Osteoblast (primary cell): ENCODE measurements at regions not wholly inside any gene's neighbourhood (a gene's known extent, or its start where the extent isn't known, plus 50 kb on each side); places are given as distances from the start of the nearest gene placed in this dataset.
A peak's percentile ranks its signal among the peaks of the same experiment; 100 is the strongest.

Experiments used
- DNase-seq: peaks from one replicate; pipeline ENCODE4 v3.0.0; 2011; ENCODE audit warnings: low spot score, mixed read lengths; ENCODE audit not compliant: insufficient read length; ENCODE audit errors: missing footprints
- H2AFZ ChIP-seq: 2 replicates; pipeline ENCODE4 v1.6.0; 2011; ENCODE audit warnings: mild to moderate bottlenecking, low read length
- H3K27ac ChIP-seq: 2 replicates; pipeline ENCODE4 v1.5.1; 2011; ENCODE audit warnings: mild to moderate bottlenecking, low read depth, low read length, moderate library complexity
- H3K27me3 ChIP-seq: 2 replicates; pipeline ENCODE4 v1.6.0; 2012; ENCODE audit warnings: mild to moderate bottlenecking, control low read depth, inconsistent platforms, low read length, moderate library complexity; ENCODE audit not compliant: insufficient read depth
- H3K36me3 ChIP-seq: 2 replicates; pipeline ENCODE4 v1.5.1; 2011; ENCODE audit warnings: mild to moderate bottlenecking, low read length, control low read depth, moderate library complexity; ENCODE audit not compliant: insufficient read depth
- H3K4me1 ChIP-seq: 2 replicates; pipeline ENCODE4 v1.5.1; 2011; ENCODE audit warnings: mild to moderate bottlenecking, low read length, control low read depth, moderate library complexity; ENCODE audit not compliant: insufficient read depth
- H3K4me2 ChIP-seq: 2 replicates; pipeline ENCODE4 v1.6.0; 2011; ENCODE audit warnings: mild to moderate bottlenecking, low read length; ENCODE audit not compliant: insufficient read depth
- H3K4me3 ChIP-seq: fragments of 200-600 bp; sonication (generic); 3 replicates; pipeline ENCODE4 v1.5.1; 2012; ENCODE audit warnings: mild to moderate bottlenecking, low read length, inconsistent platforms; ENCODE audit not compliant: insufficient read depth
- H3K79me2 ChIP-seq: 2 replicates; pipeline ENCODE4 v1.6.0; 2012; ENCODE audit warnings: mild to moderate bottlenecking, low read length, control low read depth, inconsistent platforms; ENCODE audit not compliant: insufficient read depth
- H3K9me3 ChIP-seq: 2 replicates; pipeline ENCODE4 v1.5.1; 2011; ENCODE audit warnings: low read depth, low read length, control low read depth
- H4K20me1 ChIP-seq: 2 replicates; pipeline ENCODE4 v1.6.0; 2012; ENCODE audit warnings: mild to moderate bottlenecking, low read length, control low read depth; ENCODE audit not compliant: insufficient read depth
- TF ChIP-seq, protein P1 (sequence below): IDR thresholded peaks from 2 replicates; pipeline ENCODE4 v1.5.1; 2011; ENCODE audit warnings: mild to moderate bottlenecking, low read depth, low read length, moderate library complexity; ENCODE audit errors: extremely low read depth

DNA sequence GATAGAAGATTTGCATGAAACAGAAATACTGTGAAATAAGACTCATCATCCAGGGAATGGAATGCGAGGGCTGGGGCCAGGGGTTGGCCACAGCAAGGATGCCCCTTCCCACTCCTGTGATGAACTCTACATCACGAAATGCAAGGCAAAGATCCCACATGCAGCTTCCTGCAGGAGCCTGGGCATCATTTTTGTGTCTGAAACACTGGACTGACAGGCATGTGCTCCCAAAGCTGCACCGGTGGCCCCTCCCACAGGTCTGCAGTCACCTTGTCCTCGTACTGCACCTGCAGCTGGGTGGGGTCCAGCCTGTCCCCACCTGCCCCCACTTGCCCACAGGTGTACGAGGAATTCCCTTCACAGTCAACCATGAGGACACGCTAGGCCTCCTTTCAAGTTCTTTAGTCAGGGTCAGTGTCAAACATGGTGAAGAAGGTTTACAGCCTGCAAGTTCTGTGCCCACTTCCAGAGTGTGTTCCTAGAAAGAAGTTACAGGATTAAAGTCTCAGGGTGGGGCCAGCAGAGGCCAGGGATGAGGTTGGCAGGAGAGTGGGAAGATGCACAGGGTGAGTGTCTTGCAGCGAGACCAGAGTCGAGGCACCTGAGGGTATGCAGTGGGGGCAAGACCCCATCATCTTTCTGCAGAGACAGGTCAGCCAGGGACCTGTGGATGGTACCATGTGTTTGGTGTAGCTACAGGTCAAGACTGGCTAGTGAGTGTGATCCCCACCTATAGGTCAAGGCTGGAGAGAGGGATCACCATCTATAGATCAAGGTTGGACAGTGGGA lies 155.0 kb upstream of the IRX2 start:
- no peaks in the 10 kb centered on the region for H3K4me1 ChIP-seq
- no peaks in the 10 kb centered on the region for H3K36me3 ChIP-seq
- H3K27me3 ChIP-seq = no peaks in the 10 kb centered on the region
- peak; percentile 49 for DNase-seq
- H3K79me2 ChIP-seq = no peaks in the 10 kb centered on the region
- no peaks in the 10 kb centered on the region for H4K20me1 ChIP-seq
- no peaks in the 10 kb centered on the region for H3K9me3 ChIP-seq
- TF ChIP-seq, protein P1, sequence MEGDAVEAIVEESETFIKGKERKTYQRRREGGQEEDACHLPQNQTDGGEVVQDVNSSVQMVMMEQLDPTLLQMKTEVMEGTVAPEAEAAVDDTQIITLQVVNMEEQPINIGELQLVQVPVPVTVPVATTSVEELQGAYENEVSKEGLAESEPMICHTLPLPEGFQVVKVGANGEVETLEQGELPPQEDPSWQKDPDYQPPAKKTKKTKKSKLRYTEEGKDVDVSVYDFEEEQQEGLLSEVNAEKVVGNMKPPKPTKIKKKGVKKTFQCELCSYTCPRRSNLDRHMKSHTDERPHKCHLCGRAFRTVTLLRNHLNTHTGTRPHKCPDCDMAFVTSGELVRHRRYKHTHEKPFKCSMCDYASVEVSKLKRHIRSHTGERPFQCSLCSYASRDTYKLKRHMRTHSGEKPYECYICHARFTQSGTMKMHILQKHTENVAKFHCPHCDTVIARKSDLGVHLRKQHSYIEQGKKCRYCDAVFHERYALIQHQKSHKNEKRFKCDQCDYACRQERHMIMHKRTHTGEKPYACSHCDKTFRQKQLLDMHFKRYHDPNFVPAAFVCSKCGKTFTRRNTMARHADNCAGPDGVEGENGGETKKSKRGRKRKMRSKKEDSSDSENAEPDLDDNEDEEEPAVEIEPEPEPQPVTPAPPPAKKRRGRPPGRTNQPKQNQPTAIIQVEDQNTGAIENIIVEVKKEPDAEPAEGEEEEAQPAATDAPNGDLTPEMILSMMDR = no peak
- no peak overlapping the region for H3K4me3 ChIP-seq
- no peak overlapping the region for H2AFZ ChIP-seq
- no peak overlapping the region for H3K27ac ChIP-seq
- H3K4me2 ChIP-seq = no peak overlapping the region

DNA sequence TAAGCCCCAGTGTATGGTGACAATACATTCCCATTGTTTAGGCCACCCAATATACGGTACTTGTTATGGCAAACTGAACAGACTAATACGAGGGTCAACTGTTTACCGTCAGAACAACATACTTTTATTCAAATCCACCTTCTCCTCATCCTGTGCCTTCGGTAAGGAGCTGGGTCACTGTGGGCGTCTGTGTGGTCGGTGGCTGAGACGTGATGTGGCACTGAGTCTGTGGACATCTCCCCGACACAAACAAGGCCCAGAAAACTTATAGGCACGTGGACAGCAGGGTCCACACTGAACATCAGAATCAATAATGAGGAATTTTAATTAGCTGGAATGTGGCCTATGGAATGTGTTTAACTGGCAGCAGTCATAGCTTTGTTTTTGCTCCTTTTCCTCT lies 154.3 kb upstream of the IRX2 start:
- Histone ChIP-seq H4K20me1 (no peaks in the 10 kb centered on the region), H3K4me3 (no peak overlapping the region), H3K9me3 (no peaks in the 10 kb centered on the region), H3K27me3 (no peaks in the 10 kb centered on the region), H3K79me2 (no peaks in the 10 kb centered on the region), H3K4me2 (no peak overlapping the region), H3K4me1 (no peaks in the 10 kb centered on the region), H3K36me3 (no peaks in the 10 kb centered on the region), H2AFZ (no peak overlapping the region), H3K27ac (no peak overlapping the region)
- DNase-seq = peak; percentile 58
- TF ChIP-seq, protein P1 = no peak

DNA sequence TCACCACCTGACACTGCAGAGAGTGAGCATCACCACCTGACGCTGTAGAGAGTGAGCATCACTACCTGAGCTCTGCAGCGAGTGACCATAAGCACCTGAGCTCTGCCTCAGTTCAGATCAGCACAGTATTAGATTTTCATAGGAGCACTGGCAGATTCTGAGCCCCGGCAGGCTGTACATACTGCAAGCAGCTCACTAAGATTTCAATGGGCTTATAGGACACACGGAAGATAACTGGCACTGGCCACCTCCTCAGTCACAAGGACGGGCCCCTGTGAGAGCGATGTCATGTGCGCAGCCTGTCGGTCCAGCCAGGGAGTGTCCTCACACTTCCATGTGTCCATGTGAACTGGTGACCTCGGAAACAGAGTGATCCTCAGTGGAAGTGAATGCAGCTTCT lies 153.5 kb upstream of the IRX2 start:
- Histone ChIP-seq H2AFZ (no peak overlapping the region), H3K79me2 (no peaks in the 10 kb centered on the region), H3K36me3 (no peaks in the 10 kb centered on the region), H4K20me1 (no peaks in the 10 kb centered on the region), H3K4me3 (no peak overlapping the region), H3K27ac (no peak overlapping the region), H3K4me1 (no peaks in the 10 kb centered on the region), H3K9me3 (no peaks in the 10 kb centered on the region), H3K27me3 (no peaks in the 10 kb centered on the region), H3K4me2 (no peak overlapping the region)
- DNase-seq = peak; percentile 79
- TF ChIP-seq, protein P1 = no peak

DNA sequence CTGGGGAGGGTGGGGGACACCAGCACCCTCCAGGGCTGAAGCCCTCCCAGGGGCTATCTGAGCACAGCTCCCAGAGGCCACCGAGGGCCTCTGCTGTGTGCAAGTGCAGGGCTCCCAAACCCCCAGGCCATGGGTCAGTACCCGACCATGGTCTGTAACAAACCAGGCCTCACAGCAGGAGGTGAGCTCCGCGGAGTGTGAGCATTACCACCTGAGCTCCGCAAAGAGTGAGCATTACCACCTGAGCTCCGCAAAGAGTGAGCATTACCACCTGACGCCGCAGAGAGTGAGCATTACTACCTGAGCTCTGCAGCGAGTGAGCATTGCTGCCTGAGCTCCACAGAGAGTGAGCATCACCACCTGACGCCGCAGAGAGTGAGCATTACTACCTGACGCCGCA lies 152.9 kb upstream of the IRX2 start:
- H3K4me3 ChIP-seq = no peak overlapping the region
- no peaks in the 10 kb centered on the region for H3K27me3 ChIP-seq
- H3K27ac ChIP-seq = no peak overlapping the region
- DNase-seq = no peak
- no peaks in the 10 kb centered on the region for H4K20me1 ChIP-seq
- H3K4me1 ChIP-seq = no peaks in the 10 kb centered on the region
- H3K9me3 ChIP-seq = no peaks in the 10 kb centered on the region
- no peaks in the 10 kb centered on the region for H3K36me3 ChIP-seq
- H3K4me2 ChIP-seq = no peak overlapping the region
- TF ChIP-seq, protein P1 = no peak
- no peaks in the 10 kb centered on the region for H3K79me2 ChIP-seq
- H2AFZ ChIP-seq = no peak overlapping the region
